HepG2 (cell line): ENCODE measurements at regions not wholly inside any gene's neighbourhood (a gene's known extent, or its start where the extent isn't known, plus 50 kb on each side); places are given as distances from the start of the nearest gene placed in this dataset.

ENCODE experiments used
- ATAC-seq: fragments of 200-7000 bp; cut with Tn5 transposase; 3 replicates; pipeline ENCODE4 v1.9.1; 2020; ENCODE audit warnings: mild to moderate bottlenecking, moderate library complexity
- BruUV-seq: library from RNA; stranded (reverse); fragments of 400-500 nt; replicated peaks from 2 replicates; lab custom pipeline; 2021; lab: Mats Ljungman, UMichigan
- CTCF ChIA-PET: fragments of 300-600 bp; formaldehyde crosslinking; extraction: SDS; loops from one replicate; lab custom pipeline; 2021; ENCODE audit warnings: low total read pairs, inconsistent platforms, low intra/inter-chr PET ratio; lab: Yijun Ruan, JAX
- POLR2A ChIA-PET: fragments of 350-600 bp; sonication (Branson Sonifier 250); formaldehyde crosslinking; loops from one replicate; lab custom pipeline; 2020; ENCODE audit warnings: antibody characterized with exemption, inconsistent platforms; lab: Yijun Ruan, JAX
- DNase-seq: peaks from one replicate; pipeline ENCODE4 v3.0.0-alpha.2; 2015; ENCODE audit warnings: low spot score
- FAIRE-seq: peaks from 3 replicates; lab custom pipeline; 2011; peaks lifted over from hg19 to GRCh38; lab: Jason Lieb, UNC
- H2AFZ ChIP-seq: one replicate; pipeline ENCODE4 v1.6.1; 2011; ENCODE audit warnings: low read length, inconsistent platforms
- H3K27ac ChIP-seq: fragments of 300-600 bp; 3 replicates; pipeline ENCODE4 v1.8.0; 2011; ENCODE audit warnings: mixed run types, mild to moderate bottlenecking, mixed read lengths, low read length, inconsistent platforms; ENCODE audit not compliant: insufficient read depth; ENCODE audit errors: extremely low read length
- H3K27me3 ChIP-seq, 2 experiments: fragments of 200-600 bp in 1 of 2; 2 replicates in 1 of 2; 3 replicates in 1 of 2; pipeline versions ENCODE4 v1.6.0 to v1.8.0; 2011; ENCODE audit warnings: low read length in 2 of 2, mild to moderate bottlenecking in 2 of 2, moderate library complexity in 2 of 2, inconsistent platforms in 1 of 2; ENCODE audit not compliant: insufficient read depth in 2 of 2, control insufficient read depth in 1 of 2
- H3K36me3 ChIP-seq, 2 experiments: fragments of 200-600 bp in 1 of 2; replicated peaks in 1 of 2; 2 replicates in 1 of 2; 3 replicates in 1 of 2; pipeline versions ENCODE4 v1.5.1 to v1.8.0; 2011; ENCODE audit warnings: low read length in 2 of 2, inconsistent platforms in 1 of 2; ENCODE audit not compliant: insufficient read depth in 2 of 2, control insufficient read depth in 1 of 2
- H3K4me1 ChIP-seq: 2 replicates; pipeline ENCODE4 v1.5.1; 2012; ENCODE audit warnings: low read length, inconsistent platforms; ENCODE audit not compliant: insufficient read depth
- H3K4me2 ChIP-seq: 2 replicates; pipeline ENCODE4 v1.6.0; 2011; ENCODE audit warnings: low read depth, low read length, inconsistent platforms
- H3K4me3 ChIP-seq, 3 experiments: fragments of 200-600 bp in 1 of 3; sonication (generic), shearing (Covaris generic) in 1 of 3; replicated peaks in 1 of 3; 2 replicates each; pipeline ENCODE4 v1.5.1; 2011 to 2016; ENCODE audit warnings: low read length in 3 of 3, inconsistent platforms in 2 of 3, low read depth in 2 of 3, mild to moderate bottlenecking in 2 of 3, control low read depth in 1 of 3, mixed read lengths in 1 of 3; ENCODE audit not compliant: insufficient read depth in 1 of 3
- H3K79me2 ChIP-seq: one replicate; pipeline ENCODE4 v1.6.1; 2011; ENCODE audit warnings: low read length, inconsistent platforms; ENCODE audit not compliant: insufficient read depth
- H3K9ac ChIP-seq: 2 replicates; pipeline ENCODE4 v1.6.0; 2011; ENCODE audit warnings: mild to moderate bottlenecking, low read depth, low read length, inconsistent platforms; ENCODE audit not compliant: insufficient read depth
- H3K9me3 ChIP-seq: 2 replicates; pipeline ENCODE4 v1.5.1; 2012; ENCODE audit warnings: mild to moderate bottlenecking, low read length
- H4K20me1 ChIP-seq: 2 replicates; pipeline ENCODE4 v1.6.0; 2011; ENCODE audit warnings: inconsistent platforms, mild to moderate bottlenecking, low read length, moderate library complexity; ENCODE audit not compliant: insufficient read depth
- BRD4 ChIP-seq: sonication (generic); formaldehyde crosslinking; IDR thresholded peaks from 2 replicates; pipeline ENCODE4 v1.4.0; 2020; ENCODE audit warnings: missing genetic modification reagents
- MEF2D ChIP-seq: sonication (generic); formaldehyde crosslinking; IDR thresholded peaks from 2 replicates; pipeline ENCODE4 v1.5.1; 2020; ENCODE audit warnings: mild to moderate bottlenecking, missing genetic modification reagents
- NFAT5 ChIP-seq: sonication (generic); formaldehyde crosslinking; IDR thresholded peaks from 2 replicates; pipeline ENCODE4 v1.4.0; 2020; ENCODE audit warnings: missing genetic modification reagents
- SOX5 ChIP-seq: IDR thresholded peaks from 2 replicates; pipeline ENCODE4 v1.6.1; 2016; ENCODE audit warnings: borderline replicate concordance
- ZNF574 ChIP-seq: sonication (generic); formaldehyde crosslinking; IDR thresholded peaks from 2 replicates; pipeline ENCODE4 v1.4.0; 2020; ENCODE audit warnings: missing genetic modification reagents
- WGBS: methylation state at CpG from one replicate; pipeline ENCODE4 v1.1.6; 2017; ENCODE audit warnings: low lambda C conversion rate; 5-methylcytosine and 5-hydroxymethylcytosine counted together
- in situ Hi-C: cut with HindIII; loops from 2 replicates; pipeline ENCODE4 v1.10.0; 2017; ENCODE audit warnings: low pct_unique_long_range_greater_than_20kb; ENCODE audit not compliant: extremely low pct_ligation_motif_present
- intact Hi-C: fragments of 100-400 bp; cut with micrococcal nuclease; formaldehyde crosslinking; loops from one replicate; pipeline ENCODE4 v1.10.0; 2022; ENCODE audit not compliant: unreplicated experiment

GRCh38 chr3:144687862-144688261 is 716.2 kb downstream of the DIPK2A start (continued):
- TF ChIP-seq NFAT5 (CRISPR knock-in tag): no peak
- TF ChIP-seq, all 625 proteins: peak for 4

- DNase-seq (no peak), FAIRE-seq (no peak), ATAC-seq (no peak)
- Histone ChIP-seq H3K9me3 (no peaks in the 10 kb centered on the region), H3K4me1 (no peaks in the 10 kb centered on the region), H2AFZ (no peak overlapping the region), H3K4me2 (no peak overlapping the region), H3K27me3 (no peaks in the 10 kb centered on the region), H3K79me2 (no peaks in the 10 kb centered on the region), H3K9ac (no peak overlapping the region), H3K27ac (no peak overlapping the region), H3K36me3 (no peaks in the 10 kb centered on the region), H4K20me1 (no peaks in the 10 kb centered on the region), H3K4me3 (no peak overlapping the region)
- ChIA-PET CTCF (no interaction called here), POLR2A (no interaction called here)
- TF ChIP-seq ZNF574 (CRISPR knock-in tag): no peak
- no peak for TF ChIP-seq MEF2D (CRISPR knock-in tag)
- no peak for TF ChIP-seq BRD4
- no peak for TF ChIP-seq SOX5 (CRISPR knock-in tag)
- in situ Hi-C loops (loop anchor here (25.0 kb wide), 1 partner anchor 1070 kb away; no protein-coding TSS in a partner anchor), intact Hi-C loops (no loop called here)
- 4% methylated on average over 4 of the region's 4 CpGs for WGBS
- no TSS peak for BruUV-seq
Measured at GRCh38 chr3:144692488-144692887, 720.9 kb downstream of the DIPK2A start.
